Dedifferentiated amniotic fluid mesenchymal stem cell (primary cell): ENCODE measurements at regions not wholly inside any gene's neighbourhood (a gene's known extent, or its start where the extent isn't known, plus 50 kb on each side); places are given as distances from the start of the nearest gene placed in this dataset.

Experiments
- DNase-seq: peaks from one replicate; pipeline ENCODE4 v3.0.0-alpha.2; 2016; ENCODE audit errors: extremely low spot score

- DNase-seq, result no peak
These were observed 121.7 kb upstream of the COL1A2 start for GRCh38 chr7:94272821-94273583.

- no peak for DNase-seq
These were observed 119.9 kb upstream of the COL1A2 start for GRCh38 chr7:94274828-94275227.

- DNase-seq, result no peak
These were observed 118.7 kb upstream of the COL1A2 start for GRCh38 chr7:94276027-94276426.

GRCh38 chr7:94276795-94277194 lies 117.9 kb upstream of the COL1A2 start:
- DNase-seq, result peak; percentile 48

GRCh38 chr7:94277236-94277635 lies 117.5 kb upstream of the COL1A2 start:
- no peak for DNase-seq

GRCh38 chr7:94280851-94281250 lies 113.8 kb upstream of the COL1A2 start:
- DNase-seq, result no peak

- DNase-seq, result no peak
These were observed 110.6 kb upstream of the COL1A2 start for GRCh38 chr7:94284104-94284503.

- no peak for DNase-seq
These were observed 108.6 kb upstream of the COL1A2 start for GRCh38 chr7:94286111-94286510.

- no peak for DNase-seq
These were observed 106.6 kb upstream of the COL1A2 start for GRCh38 chr7:94288096-94288495.

- DNase-seq, result peak; percentile 92
These were observed 105.6 kb upstream of the COL1A2 start for GRCh38 chr7:94289071-94289470.

GRCh38 chr7:94294471-94295131 lies 100.1 kb upstream of the COL1A2 start:
- no peak for DNase-seq

- DNase-seq, result peak; percentile 92
These were observed 98.8 kb upstream of the COL1A2 start for GRCh38 chr7:94295850-94296249.

- no peak for DNase-seq
These were observed 97.8 kb upstream of the COL1A2 start for GRCh38 chr7:94296881-94297280.

GRCh38 chr7:94297397-94297838 lies 97.3 kb upstream of the COL1A2 start:
- DNase-seq, result peak; percentile 97

- peak; percentile 69 for DNase-seq
These were observed 95.8 kb upstream of the COL1A2 start for GRCh38 chr7:94298943-94299342.

- DNase-seq, result no peak
These were observed 94.4 kb upstream of the COL1A2 start for GRCh38 chr7:94300176-94300835.

GRCh38 chr7:94301024-94301586 lies 93.6 kb upstream of the COL1A2 start:
- peak; percentile 90 for DNase-seq

GRCh38 chr7:94303118-94303517 lies 91.6 kb upstream of the COL1A2 start:
- DNase-seq, result no peak

- DNase-seq, result peak; percentile 95
These were observed 91.0 kb upstream of the COL1A2 start for GRCh38 chr7:94303695-94304094.

- no peak for DNase-seq
These were observed 89.8 kb upstream of the COL1A2 start for GRCh38 chr7:94304878-94305277.

GRCh38 chr7:94305836-94306235 lies 88.9 kb upstream of the COL1A2 start:
- no peak for DNase-seq

- DNase-seq, result no peak
These were observed 87.2 kb upstream of the COL1A2 start for GRCh38 chr7:94307399-94308048.
